Astrocyte (in vitro differentiated cells and primary cell): ENCODE measurements at regions not wholly inside any gene's neighbourhood (a gene's known extent, or its start where the extent isn't known, plus 50 kb on each side); places are given as distances from the start of the nearest gene placed in this dataset.

Experiments used
- CTCF ChIP-seq: IDR thresholded peaks from 2 replicates; pipeline ENCODE4 v1.5.1; 2011; ENCODE audit warnings: low read depth, mild to moderate bottlenecking, inconsistent platforms, low read length, moderate library complexity; ENCODE audit not compliant: insufficient read depth
- EZH2 ChIP-seq: IDR thresholded peaks from 2 replicates; pipeline ENCODE4 v1.6.1; 2012; ENCODE audit warnings: mild to moderate bottlenecking, low read length, inconsistent platforms; ENCODE audit not compliant: insufficient read depth

GRCh38 chr14:65334765-65335410 is 77.6 kb upstream of the FUT8 start:
- TF ChIP-seq CTCF (no peak), EZH2 (no peak)
